CD4-positive, CD25-positive, alpha-beta regulatory T cell (primary cell): ENCODE measurements at regions not wholly inside any gene's neighbourhood (a gene's known extent, or its start where the extent isn't known, plus 50 kb on each side); places are given as distances from the start of the nearest gene placed in this dataset.

Experiments used
- ATAC-seq, 2 donors: fragments of 150-1000 bp; cut with Tn5 transposase; one replicate each; pipeline ENCODE4 v1.10.0; 2021; ENCODE audit warnings: low read depth in 2 of 2, moderate number of reproducible peaks in 2 of 2, moderate library complexity in 1 of 2
- DNase-seq, 3 donors: peaks; one replicate each; pipeline versions ENCODE4 v3.0.0 to v3.0.0-alpha.2; 2012 to 2022; ENCODE audit warnings: mixed read lengths in 1 of 3
- H3K27ac ChIP-seq: one replicate; pipeline ENCODE4 v1.7.0; 2013; ENCODE audit warnings: mild to moderate bottlenecking, low read length; ENCODE audit not compliant: insufficient read depth, poor library complexity, severe bottlenecking
- H3K27me3 ChIP-seq: one replicate; pipeline ENCODE4 v1.7.0; 2013; ENCODE audit warnings: low read length; ENCODE audit not compliant: control insufficient read depth, insufficient read depth
- H3K36me3 ChIP-seq: one replicate; pipeline ENCODE4 v1.7.0; 2013; ENCODE audit warnings: mild to moderate bottlenecking, low read length, moderate library complexity; ENCODE audit not compliant: control insufficient read depth, insufficient read depth
- H3K4me1 ChIP-seq: 2 replicates; pipeline ENCODE4 v1.7.0; 2013; ENCODE audit warnings: mild to moderate bottlenecking, low read length; ENCODE audit not compliant: insufficient read depth, control insufficient read depth, poor library complexity, severe bottlenecking
- H3K4me3 ChIP-seq: one replicate; pipeline ENCODE4 v1.7.0; 2013; ENCODE audit warnings: low read depth, mild to moderate bottlenecking, low read length, moderate library complexity
- H3K9me3 ChIP-seq, 2 experiments: 1 replicate in 1 of 2; 2 replicates in 1 of 2; pipeline ENCODE4 v1.7.0; 2013; ENCODE audit warnings: low read length in 2 of 2, mild to moderate bottlenecking in 1 of 2, moderate library complexity in 1 of 2; ENCODE audit not compliant: control insufficient read depth in 2 of 2
- H3K27ac Mint-ChIP-seq, 3 donors: one replicate each; pipeline ENCODE4 v1.8.0; 2020 to 2022; ENCODE audit warnings: mild to moderate bottlenecking in 3 of 3, mixed read lengths in 3 of 3, moderate library complexity in 2 of 3
- H3K27me3 Mint-ChIP-seq: one replicate; pipeline ENCODE4 v1.8.0; 2022; ENCODE audit warnings: mild to moderate bottlenecking, mixed read lengths
- H3K36me3 Mint-ChIP-seq: one replicate; pipeline ENCODE4 v1.8.0; 2020; ENCODE audit warnings: mixed read lengths
- H3K4me1 Mint-ChIP-seq, 4 donors: one replicate each; pipeline ENCODE4 v1.8.0; 2020 to 2022; ENCODE audit warnings: mixed read lengths in 4 of 4, mild to moderate bottlenecking in 1 of 4
- H3K4me3 Mint-ChIP-seq, 4 donors: one replicate each; pipeline ENCODE4 v1.8.0; 2020 to 2022; ENCODE audit warnings: mild to moderate bottlenecking in 4 of 4, mixed read lengths in 4 of 4, moderate library complexity in 3 of 4
- H3K9me3 Mint-ChIP-seq, 7 donors: one replicate each; pipeline ENCODE4 v1.8.0; 2020 to 2022; ENCODE audit warnings: mixed read lengths in 7 of 7, mild to moderate bottlenecking in 3 of 7, moderate library complexity in 2 of 7

- no peaks in the 10 kb centered on the region for H3K4me1 Mint-ChIP-seq
- no peaks in the 10 kb centered on the region for H3K36me3 ChIP-seq
- DNase-seq (no peak), ATAC-seq (no peak)
- no peak overlapping the region for H3K27ac Mint-ChIP-seq
- no peaks in the 10 kb centered on the region for H3K9me3 ChIP-seq
- peaks cover 0 to 10% (median 2%) of the 10 kb centered on the region in 7 donors for H3K9me3 Mint-ChIP-seq
- no peaks in the 10 kb centered on the region for H3K36me3 Mint-ChIP-seq
- no peak overlapping the region for H3K4me3 Mint-ChIP-seq
- H3K4me1 ChIP-seq: no peaks in the 10 kb centered on the region
- H3K27me3 ChIP-seq: no peaks in the 10 kb centered on the region
- H3K27me3 Mint-ChIP-seq: no peaks in the 10 kb centered on the region
- no peak overlapping the region for H3K27ac ChIP-seq
- H3K4me3 ChIP-seq: no peak overlapping the region
These were observed 907.6 kb upstream of the EPHA5 start for GRCh38 chr4:66577922-66578321.

GRCh38 chr4:66575008-66575696 is 904.9 kb upstream of the EPHA5 start:
- H3K4me3 ChIP-seq: no peak overlapping the region
- no peak overlapping the region for H3K27ac ChIP-seq
- H3K36me3 ChIP-seq: no peaks in the 10 kb centered on the region
- H3K27ac Mint-ChIP-seq: no peak overlapping the region
- ATAC-seq: no peak
- H3K36me3 Mint-ChIP-seq: no peaks in the 10 kb centered on the region
- no peak for DNase-seq
- no peak overlapping the region for H3K4me3 Mint-ChIP-seq
- no peaks in the 10 kb centered on the region for H3K27me3 Mint-ChIP-seq
- H3K27me3 ChIP-seq: no peaks in the 10 kb centered on the region
- H3K9me3 ChIP-seq: peaks cover 0 to 4% of the 10 kb centered on the region in 2 experiments
- peaks cover 0 to 10% (median 2%) of the 10 kb centered on the region in 7 donors for H3K9me3 Mint-ChIP-seq
- no peaks in the 10 kb centered on the region for H3K4me1 ChIP-seq
- H3K4me1 Mint-ChIP-seq: no peaks in the 10 kb centered on the region

- no peak overlapping the region for H3K4me3 Mint-ChIP-seq
- Histone ChIP-seq H3K36me3 (no peaks in the 10 kb centered on the region), H3K27me3 (no peaks in the 10 kb centered on the region), H3K4me3 (no peak overlapping the region), H3K27ac (no peak overlapping the region), H3K9me3 (peaks cover 0 to 4% of the 10 kb centered on the region in 2 experiments), H3K4me1 (no peaks in the 10 kb centered on the region)
- no peaks in the 10 kb centered on the region for H3K36me3 Mint-ChIP-seq
- no peak overlapping the region for H3K27ac Mint-ChIP-seq
- no peaks in the 10 kb centered on the region for H3K4me1 Mint-ChIP-seq
- DNase-seq (no peak), ATAC-seq (no peak)
- peaks cover 0 to 12% (median 4%) of the 10 kb centered on the region in 7 donors for H3K9me3 Mint-ChIP-seq
- H3K27me3 Mint-ChIP-seq: no peaks in the 10 kb centered on the region
These were observed 904.1 kb upstream of the EPHA5 start for GRCh38 chr4:66574145-66574978.

GRCh38 chr4:66572949-66573348 is 902.7 kb upstream of the EPHA5 start:
- no peak overlapping the region for H3K4me3 Mint-ChIP-seq
- no peaks in the 10 kb centered on the region for H3K27me3 Mint-ChIP-seq
- Histone ChIP-seq H3K27ac (no peak overlapping the region), H3K4me3 (no peak overlapping the region), H3K4me1 (no peaks in the 10 kb centered on the region), H3K36me3 (no peaks in the 10 kb centered on the region), H3K9me3 (peaks cover 0 to 4% of the 10 kb centered on the region in 2 experiments), H3K27me3 (no peaks in the 10 kb centered on the region)
- no peaks in the 10 kb centered on the region for H3K4me1 Mint-ChIP-seq
- peaks cover 2 to 9% (median 6%) of the 10 kb centered on the region in 7 donors for H3K9me3 Mint-ChIP-seq
- H3K27ac Mint-ChIP-seq: no peak overlapping the region
- no peak for ATAC-seq
- no peak for DNase-seq
- no peaks in the 10 kb centered on the region for H3K36me3 Mint-ChIP-seq

- H3K36me3 ChIP-seq: no peaks in the 10 kb centered on the region
- DNase-seq: no peak
These were observed 900.9 kb upstream of the EPHA5 start for GRCh38 chr4:66571145-66571695.

GRCh38 chr4:66569228-66569627 is 898.9 kb upstream of the EPHA5 start:
- Histone ChIP-seq H3K27me3 (no peaks in the 10 kb centered on the region), H3K4me3 (no peak overlapping the region), H3K9me3 (peaks cover 0 to 4% of the 10 kb centered on the region in 2 experiments), H3K27ac (no peak overlapping the region), H3K4me1 (no peaks in the 10 kb centered on the region), H3K36me3 (no peaks in the 10 kb centered on the region)
- DNase-seq (no peak), ATAC-seq (no peak)
- H3K4me3 Mint-ChIP-seq: no peak overlapping the region
- no peaks in the 10 kb centered on the region for H3K36me3 Mint-ChIP-seq
- no peaks in the 10 kb centered on the region for H3K4me1 Mint-ChIP-seq
- peaks cover under 1 to 6% (median 5%) of the 10 kb centered on the region in 7 donors for H3K9me3 Mint-ChIP-seq
- no peak overlapping the region for H3K27ac Mint-ChIP-seq
- no peaks in the 10 kb centered on the region for H3K27me3 Mint-ChIP-seq

More at GRCh38 chr4:66571145-66571695, 900.9 kb upstream of the EPHA5 start:
- Mint-ChIP-seq H3K9me3 (peaks cover 2 to 9% (median 6%) of the 10 kb centered on the region in 7 donors), H3K4me3 (no peak overlapping the region), H3K4me1 (no peaks in the 10 kb centered on the region), H3K36me3 (no peaks in the 10 kb centered on the region), H3K27ac (no peak overlapping the region), H3K27me3 (no peaks in the 10 kb centered on the region)
- no peaks in the 10 kb centered on the region for H3K27me3 ChIP-seq
- H3K27ac ChIP-seq: no peak overlapping the region
- H3K4me3 ChIP-seq: no peak overlapping the region
- H3K9me3 ChIP-seq: peaks cover 0 to 4% of the 10 kb centered on the region in 2 experiments
- no peaks in the 10 kb centered on the region for H3K4me1 ChIP-seq
- no peak for ATAC-seq

- no peaks in the 10 kb centered on the region for H3K27me3 Mint-ChIP-seq
- no peaks in the 10 kb centered on the region for H3K36me3 Mint-ChIP-seq
- H3K27ac Mint-ChIP-seq: no peak overlapping the region
- H3K27ac ChIP-seq: no peak overlapping the region
- no peaks in the 10 kb centered on the region for H3K36me3 ChIP-seq
- DNase-seq (no peak), ATAC-seq (no peak)
- H3K4me1 Mint-ChIP-seq: no peaks in the 10 kb centered on the region
- peaks cover 0 to 5% (median 4%) of the 10 kb centered on the region in 7 donors for H3K9me3 Mint-ChIP-seq
- no peaks in the 10 kb centered on the region for H3K27me3 ChIP-seq
- H3K9me3 ChIP-seq: peaks cover 0 to 4% of the 10 kb centered on the region in 2 experiments
- no peaks in the 10 kb centered on the region for H3K4me1 ChIP-seq
- H3K4me3 ChIP-seq: no peak overlapping the region
- H3K4me3 Mint-ChIP-seq: no peak overlapping the region
These were observed 898.1 kb upstream of the EPHA5 start for GRCh38 chr4:66568431-66568830.
